ENCODE measurements at regions not wholly inside any gene's neighbourhood (a gene's known extent, or its start where the extent isn't known, plus 50 kb on each side); places are given as distances from the start of the nearest gene placed in this dataset.
A peak's percentile ranks its signal among the peaks of the same experiment; 100 is the strongest.

DNA sequence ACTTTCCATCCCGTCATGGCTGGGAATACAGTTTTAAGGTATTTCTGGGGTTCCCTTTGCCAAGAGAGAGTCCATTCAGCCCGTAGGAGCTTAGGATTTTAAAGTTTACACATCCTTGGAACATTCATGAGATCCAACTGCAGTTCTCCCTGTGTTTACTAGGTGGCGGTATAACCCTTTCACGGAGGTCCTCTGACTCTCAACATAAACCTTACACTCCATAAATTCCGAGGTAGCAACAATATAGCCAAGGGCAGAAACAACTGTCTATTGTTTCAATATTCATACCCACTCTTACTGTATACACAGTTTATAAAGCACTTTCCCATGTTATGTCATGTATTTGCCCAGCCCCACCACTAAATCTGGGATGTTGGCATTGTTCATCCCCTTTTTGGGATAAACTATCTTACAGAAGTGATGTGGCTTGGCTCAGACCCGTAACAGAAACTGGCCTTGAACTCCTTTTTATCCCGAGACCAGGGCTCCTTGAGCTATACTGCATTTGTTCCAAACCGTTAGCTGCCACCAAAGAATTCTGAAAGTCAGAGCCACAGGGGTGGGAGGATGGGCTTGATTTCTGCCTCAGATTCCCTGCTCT lies 69.2 kb upstream of the COL6A5 start:
- H3K4me3 ChIP-seq (ENCODE audit: low read depth, low read length): no peak overlapping the region
- ChIA-PET CTCF (interaction anchor here (0.5 to 4.2 kb wide), 22 partner anchors 10 to 759 kb away, joined by 3 to 39 read pairs (median 3); no protein-coding TSS in a partner anchor), POLR2A (no interaction called here)
- no peak for TF ChIP-seq ZNF366 (tag by site-specific recombination; conservative IDR thresholded peaks at IDR 0.05)
- TF ChIP-seq ZNF629 (tag by site-specific recombination; IDR thresholded peaks at IDR 0.05): no peak
- TF ChIP-seq BCL11A (tag by site-specific recombination; IDR thresholded peaks at IDR 0.05; ENCODE audit: low read depth): no peak
- TF ChIP-seq KLF7 (tag by site-specific recombination; IDR thresholded peaks at IDR 0.05; ENCODE audit: borderline replicate concordance): no peak
- TF ChIP-seq, protein P1, sequence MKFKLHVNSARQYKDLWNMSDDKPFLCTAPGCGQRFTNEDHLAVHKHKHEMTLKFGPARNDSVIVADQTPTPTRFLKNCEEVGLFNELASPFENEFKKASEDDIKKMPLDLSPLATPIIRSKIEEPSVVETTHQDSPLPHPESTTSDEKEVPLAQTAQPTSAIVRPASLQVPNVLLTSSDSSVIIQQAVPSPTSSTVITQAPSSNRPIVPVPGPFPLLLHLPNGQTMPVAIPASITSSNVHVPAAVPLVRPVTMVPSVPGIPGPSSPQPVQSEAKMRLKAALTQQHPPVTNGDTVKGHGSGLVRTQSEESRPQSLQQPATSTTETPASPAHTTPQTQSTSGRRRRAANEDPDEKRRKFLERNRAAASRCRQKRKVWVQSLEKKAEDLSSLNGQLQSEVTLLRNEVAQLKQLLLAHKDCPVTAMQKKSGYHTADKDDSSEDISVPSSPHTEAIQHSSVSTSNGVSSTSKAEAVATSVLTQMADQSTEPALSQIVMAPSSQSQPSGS (tag by site-specific recombination; IDR thresholded peaks at IDR 0.05; ENCODE audit: low read depth): no peak
- TF ChIP-seq ZNF776 (tag by site-specific recombination; IDR thresholded peaks at IDR 0.05; ENCODE audit: borderline replicate concordance): no peak
- 0 out of 2 replicates have a peak, but pooled peaks have one; percentile 26 for TF ChIP-seq ZNF660 (tag by site-specific recombination; IDR thresholded peaks at IDR 0.05)
- TF ChIP-seq ZNF843 (tag by site-specific recombination; IDR thresholded peaks at IDR 0.05): no peak
- no peak for TF ChIP-seq ZFP69B (tag by site-specific recombination; IDR thresholded peaks at IDR 0.05)
- no peak for TF ChIP-seq ZNF335 (tag by site-specific recombination; conservative IDR thresholded peaks at IDR 0.05)
- TF ChIP-seq ZNF654 (tag by site-specific recombination; IDR thresholded peaks at IDR 0.05; ENCODE audit: low read depth): peak; percentile 67
- no peak for TF ChIP-seq ZNF114 (tag by site-specific recombination; IDR thresholded peaks at IDR 0.05)
- no peak for TF ChIP-seq ZSCAN30 (tag by site-specific recombination; IDR thresholded peaks at IDR 0.05)
- TF ChIP-seq MZF1 (tag by site-specific recombination; IDR thresholded peaks at IDR 0.05; ENCODE audit: borderline replicate concordance): no peak
- TF ChIP-seq REPIN1 (tag by site-specific recombination; IDR thresholded peaks at IDR 0.05; ENCODE audit: low read depth): no peak; the same call in 1 of the 2 replicates
- no peak for TF ChIP-seq ZNF692 (tag by site-specific recombination; IDR thresholded peaks at IDR 0.05)
- TF ChIP-seq KLF16 (tag by site-specific recombination; IDR thresholded peaks at IDR 0.05): no peak
- peak; percentile 65 for TF ChIP-seq PRDM10 (tag by site-specific recombination; IDR thresholded peaks at IDR 0.05)
- TF ChIP-seq SP3 (tag by site-specific recombination; IDR thresholded peaks at IDR 0.05): no peak
- TF ChIP-seq ZNF658 (tag by site-specific recombination; IDR thresholded peaks at IDR 0.05): no peak
- TF ChIP-seq, protein P2, sequence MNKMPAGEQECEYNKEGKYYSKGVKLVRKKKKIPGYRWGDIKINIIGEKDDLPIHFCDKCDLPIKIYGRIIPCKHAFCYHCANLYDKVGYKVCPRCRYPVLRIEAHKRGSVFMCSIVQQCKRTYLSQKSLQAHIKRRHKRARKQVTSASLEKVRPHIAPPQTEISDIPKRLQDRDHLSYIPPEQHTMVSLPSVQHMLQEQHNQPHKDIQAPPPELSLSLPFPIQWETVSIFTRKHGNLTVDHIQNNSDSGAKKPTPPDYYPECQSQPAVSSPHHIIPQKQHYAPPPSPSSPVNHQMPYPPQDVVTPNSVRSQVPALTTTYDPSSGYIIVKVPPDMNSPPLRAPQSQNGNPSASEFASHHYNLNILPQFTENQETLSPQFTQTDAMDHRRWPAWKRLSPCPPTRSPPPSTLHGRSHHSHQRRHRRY (tag by site-specific recombination; IDR thresholded peaks at IDR 0.05): no peak
- TF ChIP-seq SCRT1 (tag by site-specific recombination; IDR thresholded peaks at IDR 0.05; ENCODE audit: borderline replicate concordance): no peak
- no peak for TF ChIP-seq ZNF664 (tag by site-specific recombination; IDR thresholded peaks at IDR 0.05)
- peak; percentile 41; the same call in 1 of the 2 replicates for TF ChIP-seq CTCF (tag by site-specific recombination; IDR thresholded peaks at IDR 0.05)
- TF ChIP-seq, protein P3, sequence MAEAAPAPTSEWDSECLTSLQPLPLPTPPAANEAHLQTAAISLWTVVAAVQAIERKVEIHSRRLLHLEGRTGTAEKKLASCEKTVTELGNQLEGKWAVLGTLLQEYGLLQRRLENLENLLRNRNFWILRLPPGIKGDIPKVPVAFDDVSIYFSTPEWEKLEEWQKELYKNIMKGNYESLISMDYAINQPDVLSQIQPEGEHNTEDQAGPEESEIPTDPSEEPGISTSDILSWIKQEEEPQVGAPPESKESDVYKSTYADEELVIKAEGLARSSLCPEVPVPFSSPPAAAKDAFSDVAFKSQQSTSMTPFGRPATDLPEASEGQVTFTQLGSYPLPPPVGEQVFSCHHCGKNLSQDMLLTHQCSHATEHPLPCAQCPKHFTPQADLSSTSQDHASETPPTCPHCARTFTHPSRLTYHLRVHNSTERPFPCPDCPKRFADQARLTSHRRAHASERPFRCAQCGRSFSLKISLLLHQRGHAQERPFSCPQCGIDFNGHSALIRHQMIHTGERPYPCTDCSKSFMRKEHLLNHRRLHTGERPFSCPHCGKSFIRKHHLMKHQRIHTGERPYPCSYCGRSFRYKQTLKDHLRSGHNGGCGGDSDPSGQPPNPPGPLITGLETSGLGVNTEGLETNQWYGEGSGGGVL (tag by site-specific recombination; IDR thresholded peaks at IDR 0.05): no peak
- no peak for TF ChIP-seq ZNF785 (tag by site-specific recombination; IDR thresholded peaks at IDR 0.05)
- TF ChIP-seq ZNF677 (tag by site-specific recombination; IDR thresholded peaks at IDR 0.05): no peak
- no peak for TF ChIP-seq ZNF211 (tag by site-specific recombination; IDR thresholded peaks at IDR 0.05; ENCODE audit: low read depth)
- no peak overlapping the region for H3K27ac ChIP-seq (ENCODE audit: extremely low read depth, low read depth, low read length)
- no peaks in the 10 kb centered on the region for H3K9me3 ChIP-seq (ENCODE audit: control insufficient read depth, insufficient read depth, low read depth, low read length)
- no peaks in the 10 kb centered on the region for H3K4me1 ChIP-seq (ENCODE audit: control insufficient read depth, insufficient read depth, low read length)
- no peaks in the 10 kb centered on the region for H3K36me3 ChIP-seq (ENCODE audit: control insufficient read depth in 2 of 2, insufficient read depth in 1 of 2, low read length in 2 of 2)

Data from HEK293 (cell line).